Loucy (cell line): ENCODE measurements at regions not wholly inside any gene's neighbourhood (a gene's known extent, or its start where the extent isn't known, plus 50 kb on each side); places are given as distances from the start of the nearest gene placed in this dataset.

ENCODE experiments used
- CTCF ChIP-seq: fragments of 200-600 bp; sonication (generic); conservative IDR thresholded peaks from 2 replicates; pipeline ENCODE4 v1.5.1; 2014; ENCODE audit warnings: mild to moderate bottlenecking, antibody characterized with exemption, low read length
- EZH2phosphoT487 ChIP-seq: fragments of 200-600 bp; IDR thresholded peaks from 2 replicates; pipeline ENCODE4 v1.6.1; 2018; ENCODE audit warnings: antibody characterized with exemption, mild to moderate bottlenecking, moderate library complexity, borderline replicate concordance

DNA sequence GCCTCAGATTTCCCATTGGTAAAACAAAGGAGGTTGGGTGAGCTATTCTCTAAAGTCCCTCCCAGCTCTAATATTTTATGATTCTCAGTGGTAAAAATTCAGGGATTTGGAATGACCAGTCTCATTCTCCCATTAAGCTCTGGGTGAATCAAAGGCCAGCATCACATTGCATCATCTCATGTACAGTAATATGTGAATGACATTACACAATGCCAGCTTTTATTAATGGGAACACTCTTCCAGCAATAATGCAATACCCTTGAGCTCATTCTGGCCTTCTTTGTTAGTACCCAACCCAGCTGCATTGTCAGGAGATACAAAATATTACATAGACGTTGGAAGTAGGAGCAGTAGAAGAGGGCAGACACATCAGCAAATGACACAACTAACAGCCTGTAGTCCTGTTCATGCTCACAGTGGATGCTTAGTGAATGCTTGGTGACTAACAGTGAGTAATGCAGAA, 100.0 kb upstream of the EGR2 start:
- no peak for TF ChIP-seq CTCF
- TF ChIP-seq EZH2phosphoT487 = no peak
